ENCODE measurements at regions not wholly inside any gene's neighbourhood (a gene's known extent, or its start where the extent isn't known, plus 50 kb on each side); places are given as distances from the start of the nearest gene placed in this dataset.

GRCh38 chr4:59938166-59938565 is 1262.0 kb upstream of the ADGRL3 start:
- TF ChIP-seq CTCF (IDR thresholded peaks at IDR 0.05): no peak
- TF ChIP-seq POLR2A (IDR thresholded peaks at IDR 0.05): no peak
